ACHN (cell line): ENCODE measurements at regions not wholly inside any gene's neighbourhood (a gene's known extent, or its start where the extent isn't known, plus 50 kb on each side); places are given as distances from the start of the nearest gene placed in this dataset.

Experiments
- DNase-seq: peaks from one replicate; pipeline ENCODE4 v3.0.0-alpha.2; 2015
- in situ Hi-C: cut with HindIII; loops from 2 replicates; pipeline ENCODE4 v1.10.0; 2017; ENCODE audit warnings: low sequenced_read_pairs, low pct_ligation_motif_present, low pct_unique_long_range_greater_than_20kb

DNA sequence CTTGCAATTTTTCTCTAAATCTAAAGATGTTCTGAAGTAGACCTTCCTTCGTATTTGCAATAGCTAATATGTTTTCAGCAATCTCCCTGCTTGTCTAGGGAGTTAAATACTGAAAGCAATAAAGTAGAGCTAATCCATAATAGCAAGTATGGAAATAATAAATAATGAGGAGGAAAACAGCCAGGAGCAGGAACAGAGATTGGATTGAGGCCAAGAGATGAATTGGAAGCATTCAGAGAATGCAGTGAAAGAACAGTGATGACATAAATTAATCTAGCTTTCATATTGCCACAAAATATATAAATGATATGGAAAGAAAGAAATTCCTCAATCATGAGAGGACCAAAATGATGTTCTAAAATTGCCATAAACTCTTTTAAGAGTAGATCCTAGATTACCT is 679.7 kb downstream of the METTL4 start:
- DNase-seq = no peak
- in situ Hi-C loops = no loop called here

DNA sequence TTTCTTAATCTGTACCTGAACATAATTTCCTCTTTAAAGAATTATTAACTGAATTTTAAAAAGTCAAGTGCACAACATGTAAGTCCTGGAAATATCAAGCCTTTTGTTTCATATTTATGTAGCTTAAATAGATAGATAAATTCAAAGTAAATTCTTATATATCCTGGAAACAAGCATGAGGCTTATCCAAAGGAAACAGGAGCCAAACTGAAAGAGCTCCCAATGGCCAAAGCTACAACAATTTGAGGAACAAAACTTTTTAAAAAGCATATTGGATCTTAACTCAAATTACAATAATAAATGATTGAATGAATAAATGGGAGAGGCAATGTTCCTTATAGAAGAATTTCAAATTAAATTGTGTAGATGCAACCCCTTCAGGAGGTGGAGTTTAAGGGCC is 679.1 kb downstream of the METTL4 start:
- DNase-seq = no peak

GRCh38 chr18:1895456-1896185 is 675.7 kb downstream of the METTL4 start:
- in situ Hi-C loops = no loop called here
- DNase-seq = no peak

More for the DNA sequence above, 679.1 kb downstream of the METTL4 start:
- in situ Hi-C loops = no loop called here

DNA sequence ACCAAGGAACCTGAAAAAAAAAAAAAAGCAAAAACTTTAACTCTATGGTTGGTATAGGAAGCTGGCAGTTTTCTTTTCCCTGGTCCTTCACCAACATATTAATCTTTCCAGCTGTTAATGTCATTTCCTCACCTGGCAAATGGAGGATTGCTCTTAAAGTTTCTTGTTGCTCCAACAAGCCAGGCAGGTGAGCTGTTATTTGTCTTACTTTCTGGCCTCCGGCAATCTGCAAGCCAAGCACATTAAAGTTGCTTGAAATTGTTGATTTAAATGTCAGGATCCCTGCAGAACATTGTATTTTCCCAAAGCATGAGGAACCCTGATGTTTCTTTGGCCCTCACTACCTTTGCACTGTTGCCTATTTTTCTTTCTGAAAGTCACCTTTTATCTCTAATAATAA is 664.9 kb downstream of the METTL4 start:
- in situ Hi-C loops = no loop called here
- no peak for DNase-seq

DNA sequence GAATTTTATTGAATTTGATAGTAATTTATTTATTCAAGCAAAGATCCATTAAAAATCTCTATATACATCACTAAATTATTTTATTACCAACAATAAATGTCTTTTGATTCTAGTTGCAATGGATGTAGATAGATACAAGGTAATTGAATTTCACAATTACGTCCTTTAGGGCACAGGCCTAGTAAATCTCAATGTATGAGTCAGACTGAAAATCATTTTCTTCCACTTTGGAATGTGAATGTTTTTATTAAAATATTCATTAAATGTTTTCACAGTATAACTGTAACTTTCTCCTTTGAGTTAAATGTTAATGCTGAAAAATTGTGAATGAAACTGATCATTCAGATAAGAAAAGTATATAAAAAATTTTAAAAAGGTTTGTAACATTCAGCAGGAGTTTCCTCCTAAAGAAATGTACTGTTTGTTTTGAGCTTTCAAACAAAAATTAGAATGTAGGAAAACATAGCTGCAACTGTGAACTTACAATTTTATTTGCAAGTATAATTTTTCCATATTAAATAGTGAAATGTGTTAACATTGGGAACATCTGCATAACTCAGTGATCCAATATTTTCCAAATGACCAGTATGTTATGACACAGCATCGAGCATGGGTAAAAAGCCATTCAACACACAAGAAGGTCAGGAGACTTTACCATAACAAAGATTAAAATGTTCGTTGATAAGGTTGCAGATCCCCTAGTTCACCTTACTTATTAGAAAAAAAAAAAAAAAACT is 663.7 kb downstream of the METTL4 start:
- in situ Hi-C loops = no loop called here
- DNase-seq = no peak

- peak; percentile 19 for DNase-seq
- in situ Hi-C loops = no loop called here
These were observed 656.8 kb downstream of the METTL4 start for GRCh38 chr18:1914489-1914888.

DNA sequence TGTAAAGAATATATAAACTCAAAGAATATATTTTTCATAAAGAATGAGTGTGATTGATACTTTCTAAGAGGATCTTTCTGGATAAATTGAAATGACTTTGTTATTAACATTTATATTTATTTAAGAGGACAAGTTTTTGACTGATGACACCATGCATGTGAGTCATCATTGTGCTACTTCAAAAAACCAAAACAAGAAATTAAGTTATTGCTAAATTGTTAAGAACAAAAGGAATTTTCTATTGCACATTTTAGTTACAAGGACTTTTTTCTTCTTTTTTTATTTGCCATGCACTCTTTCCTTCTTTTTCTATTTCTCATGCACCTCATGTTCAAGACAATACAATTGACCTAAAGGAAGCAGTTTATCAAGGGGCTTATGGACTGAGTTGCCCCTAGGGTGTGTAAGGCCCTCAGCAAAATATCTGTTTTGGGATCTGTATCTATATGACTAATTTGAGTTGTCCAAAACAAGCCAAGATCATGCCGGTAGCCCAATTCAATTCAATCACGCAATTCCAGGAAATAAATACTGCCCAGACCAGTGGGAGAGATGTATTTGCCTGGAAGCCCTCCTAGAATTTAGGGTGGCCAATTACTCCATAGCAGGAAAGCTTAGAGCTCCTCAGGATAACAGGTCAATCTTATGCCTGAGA is 654.3 kb downstream of the METTL4 start:
- in situ Hi-C loops = no loop called here
- no peak for DNase-seq

DNA sequence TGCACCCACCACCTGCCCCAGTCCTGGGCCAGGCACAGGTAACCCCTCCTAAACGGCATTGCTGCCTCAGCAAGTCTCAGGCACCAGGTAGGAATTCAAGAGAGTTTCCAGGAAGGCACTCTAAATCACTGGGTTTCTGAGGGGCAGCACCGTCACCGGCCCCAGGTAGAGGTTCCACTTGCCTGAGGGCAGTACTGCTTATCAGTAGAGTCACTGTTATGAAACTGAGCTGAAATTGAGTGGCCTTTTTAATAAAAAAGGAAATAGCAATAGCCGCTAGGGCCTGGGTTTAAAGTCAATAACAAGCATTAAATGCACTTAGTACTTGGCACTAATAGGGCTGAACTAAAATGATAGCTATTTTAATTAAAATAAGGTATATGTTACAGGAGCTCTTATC is 653.7 kb downstream of the METTL4 start:
- DNase-seq = no peak
- in situ Hi-C loops = no loop called here

GRCh38 chr18:1922066-1922465 is 649.2 kb downstream of the METTL4 start:
- DNase-seq = no peak
- in situ Hi-C loops = no loop called here

DNA sequence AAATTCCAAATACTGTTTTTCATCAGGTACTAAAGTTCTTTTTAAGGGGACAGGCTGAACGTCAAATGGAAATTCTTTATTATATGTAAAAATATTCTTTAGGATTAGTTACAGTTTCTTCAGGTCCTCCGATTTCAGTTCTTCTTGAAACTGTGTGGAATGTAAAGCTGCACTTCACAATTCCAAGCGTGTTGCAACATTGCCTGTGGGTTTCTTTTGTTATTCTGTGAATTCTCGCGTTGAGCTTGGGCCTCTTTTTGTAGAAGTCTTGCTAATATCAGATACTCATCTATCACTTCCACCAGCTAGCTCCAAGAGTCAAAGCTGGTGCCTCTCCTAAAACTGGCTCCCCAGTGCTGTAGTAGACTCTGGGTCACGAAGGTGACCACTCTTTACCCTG is 642.6 kb downstream of the METTL4 start:
- DNase-seq = no peak
- in situ Hi-C loops = no loop called here

DNA sequence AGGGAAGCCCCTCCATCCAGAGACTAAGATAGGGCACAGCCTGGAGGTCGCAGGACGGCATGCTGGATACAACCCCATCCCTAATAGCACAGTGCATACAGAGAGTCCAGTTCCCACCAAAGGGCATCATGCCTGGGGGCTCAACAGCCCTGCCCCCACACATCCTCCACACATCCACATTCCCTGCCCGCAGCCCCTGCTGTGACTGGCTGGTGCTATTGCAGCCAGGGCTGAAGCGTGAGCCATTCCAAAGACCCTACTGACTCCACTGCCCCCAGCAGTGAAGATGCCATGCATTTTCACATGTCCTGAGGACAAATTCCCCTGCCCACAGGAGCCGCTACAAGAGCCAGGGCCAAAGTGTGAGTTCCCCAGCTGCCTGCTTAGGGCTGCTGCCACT is 641.6 kb downstream of the METTL4 start:
- in situ Hi-C loops = no loop called here
- DNase-seq = no peak

GRCh38 chr18:1930291-1931270 is 640.7 kb downstream of the METTL4 start:
- in situ Hi-C loops = no loop called here
- DNase-seq = no peak

- in situ Hi-C loops = no loop called here
These were observed 618.8 kb downstream of the METTL4 start for GRCh38 chr18:1952486-1952885.

GRCh38 chr18:1954583-1955312 is 616.6 kb downstream of the METTL4 start:
- no peak for DNase-seq
- in situ Hi-C loops = no loop called here

More at GRCh38 chr18:1952486-1952885, 618.8 kb downstream of the METTL4 start:
- no peak for DNase-seq

DNA sequence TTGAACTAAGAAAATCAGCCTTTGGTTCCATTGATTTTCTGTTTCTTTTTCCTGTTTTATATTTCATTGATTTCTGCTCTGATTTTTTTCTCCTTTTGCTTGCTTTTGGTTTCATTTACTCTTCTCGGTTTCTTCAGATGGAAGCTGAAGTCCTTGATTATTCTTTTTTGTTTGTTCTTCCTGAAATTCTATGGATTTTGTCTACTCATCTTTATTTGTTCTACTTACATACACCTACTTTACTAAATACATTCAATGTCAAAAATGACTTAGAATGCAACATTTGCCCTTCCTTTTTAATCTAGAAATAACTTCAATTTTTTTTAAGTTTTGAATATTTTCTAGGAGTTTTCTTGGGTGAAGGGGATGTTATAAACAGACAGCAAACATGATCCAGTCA is 612.5 kb downstream of the METTL4 start:
- in situ Hi-C loops = no loop called here
- no peak for DNase-seq

DNA sequence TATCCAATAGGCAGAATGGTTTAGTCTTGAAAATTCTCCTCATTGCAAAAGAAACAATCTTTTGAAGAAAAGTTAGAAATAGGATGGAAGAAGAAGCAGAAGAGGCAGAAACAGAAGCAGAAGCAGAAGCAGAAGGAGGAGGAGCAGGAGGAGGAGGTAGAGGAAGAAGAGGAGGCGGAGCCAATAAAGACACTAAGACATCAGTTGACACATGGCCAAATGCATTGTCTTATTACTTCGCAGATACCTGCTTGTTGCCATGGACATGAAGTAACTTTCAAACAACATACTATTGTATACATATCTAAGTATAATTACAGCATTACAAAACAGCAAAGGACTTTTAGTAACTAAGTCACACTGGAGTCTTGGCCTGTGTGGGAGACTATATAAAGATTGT is 606.3 kb downstream of the METTL4 start:
- DNase-seq = no peak
- in situ Hi-C loops = no loop called here

DNA sequence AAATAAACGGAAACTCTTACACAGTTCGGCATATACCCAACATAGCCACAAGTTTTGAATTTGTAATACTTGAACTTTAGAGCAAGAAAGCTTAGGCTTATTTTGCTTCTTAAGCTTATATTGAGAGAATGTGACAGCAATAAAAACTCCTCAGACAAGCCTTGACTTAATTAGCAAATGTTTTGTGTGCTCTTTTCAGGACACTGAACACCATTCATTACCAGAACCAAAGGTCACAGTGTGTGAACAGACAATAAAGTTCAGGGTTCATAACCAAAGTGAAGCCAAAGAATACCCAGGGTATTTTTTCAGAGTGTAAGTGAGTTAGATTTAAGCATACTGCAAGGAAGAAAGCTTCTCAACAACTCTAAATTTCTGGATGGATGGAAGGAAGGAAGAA is 605.8 kb downstream of the METTL4 start:
- no peak for DNase-seq
- in situ Hi-C loops = no loop called here
